HCT116 (cell line): ENCODE measurements at regions not wholly inside any gene's neighbourhood (a gene's known extent, or its start where the extent isn't known, plus 50 kb on each side); places are given as distances from the start of the nearest gene placed in this dataset.

Source experiments
- ATAC-seq: fragments of 200-7000 bp; cut with Tn5 transposase; 2 replicates; pipeline ENCODE4 v1.9.1; 2020; ENCODE audit warnings: mild to moderate bottlenecking, moderate library complexity
- BruUV-seq: library from RNA; stranded (reverse); fragments of 400-500 nt; replicated peaks from 2 replicates; lab custom pipeline; 2021; lab: Mats Ljungman, UMichigan
- CTCF ChIA-PET: fragments of 300-600 bp; sonication (Branson Sonifier 250); formaldehyde crosslinking; loops from one replicate; lab custom pipeline; 2021; ENCODE audit warnings: antibody characterized with exemption; lab: Charles Lee
- POLR2A ChIA-PET: fragments of 300-600, 350-600 bp; sonication (Branson Sonifier 250); formaldehyde crosslinking; loops from one replicate; lab custom pipeline; 2021; ENCODE audit warnings: antibody characterized with exemption; lab: Charles Lee
- RAD21 ChIA-PET, 2 experiments: fragments of 300-600 bp; sonication (Branson Sonifier 250); formaldehyde crosslinking; loops; one replicate each; lab custom pipeline; 2023; ENCODE audit warnings: low total read pairs in 2 of 2; ENCODE audit not compliant: uncharacterized antibody in 2 of 2, unreplicated experiment in 2 of 2, low non-redundant PET in 1 of 2; lab: Charles Lee
- DNase-seq: peaks from one replicate; pipeline ENCODE4 v3.0.0-alpha.2; 2010; ENCODE audit warnings: low read depth, low spot score
- H2AFZ ChIP-seq: fragments of 200-600 bp; shearing (Covaris generic), sonication (generic); 2 replicates; pipeline ENCODE4 v1.6.1; 2017; ENCODE audit warnings: low read depth, mixed run types, mixed read lengths, antibody characterized with exemption, low read length; ENCODE audit not compliant: poor library complexity, severe bottlenecking
- H3K27ac ChIP-seq: 2 replicates; pipeline ENCODE4 v1.5.1; 2012; ENCODE audit warnings: low read depth, low read length
- H3K27me3 ChIP-seq: fragments of 200-600 bp; sonication (generic); 2 replicates; pipeline ENCODE4 v1.6.1; 2016; ENCODE audit warnings: mixed run types, low read length, mixed read lengths; ENCODE audit not compliant: insufficient read depth
- H3K36me3 ChIP-seq, 2 experiments: fragments of 200-500 bp in 1 of 2; fragments of 200-600 bp in 1 of 2; sonication (Bioruptor generic) in 1 of 2; sonication (generic) in 1 of 2; 2 replicates each; pipeline versions ENCODE4 v1.5.1 to v1.6.1; 2014 to 2016; ENCODE audit warnings: low read length in 2 of 2, inconsistent platforms in 1 of 2, mixed read lengths in 1 of 2, mixed run types in 1 of 2; ENCODE audit not compliant: insufficient read depth in 2 of 2, control insufficient read depth in 1 of 2
- H3K4me1 ChIP-seq, 2 experiments: fragments of 200-600 bp in 1 of 2; sonication (generic) in 1 of 2; 2 replicates each; pipeline versions ENCODE4 v1.5.1 to v1.6.1; 2012 to 2017; ENCODE audit warnings: low read length in 2 of 2, inconsistent platforms in 1 of 2, mild to moderate bottlenecking in 1 of 2, mixed read lengths in 1 of 2, mixed run types in 1 of 2, moderate library complexity in 1 of 2; ENCODE audit not compliant: insufficient read depth in 2 of 2, control insufficient read depth in 1 of 2
- H3K4me2 ChIP-seq: fragments of 200-600 bp; sonication (generic); 2 replicates; pipeline ENCODE4 v1.6.1; 2017; ENCODE audit warnings: mixed run types, low read length, mixed read lengths
- H3K4me3 ChIP-seq, 2 experiments: fragments of 200-600 bp in 1 of 2; sonication (generic) in 1 of 2; replicated peaks in 1 of 2; 2 replicates each; pipeline ENCODE4 v1.5.1; 2011 to 2016; ENCODE audit warnings: low read length in 2 of 2, control low read depth in 1 of 2, low read depth in 1 of 2, mild to moderate bottlenecking in 1 of 2, mixed read lengths in 1 of 2, mixed run types in 1 of 2
- H3K79me2 ChIP-seq: fragments of 200-600 bp; sonication (generic); 2 replicates; pipeline ENCODE4 v1.6.1; 2017; ENCODE audit warnings: mild to moderate bottlenecking, mixed run types, low read length, moderate library complexity, mixed read lengths; ENCODE audit not compliant: insufficient read depth
- H3K9ac ChIP-seq: fragments of 200-600 bp; sonication (generic); 2 replicates; pipeline ENCODE4 v1.6.1; 2016; ENCODE audit warnings: low read length, mixed read lengths
- H3K9me2 ChIP-seq: fragments of 200-600 bp; sonication (generic), shearing (Covaris generic); 2 replicates; pipeline ENCODE4 v1.6.1; 2017; ENCODE audit warnings: mixed run types, mild to moderate bottlenecking, moderate library complexity; ENCODE audit not compliant: insufficient read depth
- H3K9me3 ChIP-seq, 2 experiments: fragments of 200-500 bp in 1 of 2; fragments of 200-600 bp in 1 of 2; sonication (Bioruptor generic) in 1 of 2; sonication (generic) in 1 of 2; 2 replicates each; pipeline ENCODE4 v1.6.1; 2014 to 2017; ENCODE audit warnings: low read length in 2 of 2, mixed read lengths in 2 of 2, inconsistent platforms in 1 of 2, low read depth in 1 of 2, mild to moderate bottlenecking in 1 of 2, mixed run types in 1 of 2, moderate library complexity in 1 of 2; ENCODE audit not compliant: control insufficient read depth in 1 of 2, insufficient read depth in 1 of 2
- H4K20me1 ChIP-seq: fragments of 200-600 bp; sonication (generic), shearing (Covaris generic); 2 replicates; pipeline ENCODE4 v1.6.1; 2017; ENCODE audit warnings: mixed run types, mild to moderate bottlenecking, moderate library complexity; ENCODE audit not compliant: insufficient read depth
- CBX3 ChIP-seq: IDR thresholded peaks from 2 replicates; pipeline ENCODE4 v1.6.1; 2012; ENCODE audit warnings: low read depth
- CEBPB ChIP-seq: IDR thresholded peaks from 2 replicates; pipeline ENCODE4 v1.6.1; 2012; ENCODE audit warnings: low read depth
- EGR1 ChIP-seq: IDR thresholded peaks from 2 replicates; pipeline ENCODE4 v1.6.1; 2012; ENCODE audit warnings: low read depth
- ELF1 ChIP-seq: IDR thresholded peaks from 2 replicates; pipeline ENCODE4 v1.6.1; 2012; ENCODE audit warnings: low read depth, borderline replicate concordance
- EZH2 ChIP-seq: fragments of 200-600 bp; sonication (generic); IDR thresholded peaks from 2 replicates; pipeline ENCODE4 v1.6.1; 2017; ENCODE audit warnings: antibody characterized with exemption, mixed run types
- FOSL1 ChIP-seq: IDR thresholded peaks from 2 replicates; pipeline ENCODE4 v1.6.1; 2012; ENCODE audit warnings: low read depth
- POLR2A ChIP-seq: IDR thresholded peaks from 2 replicates; pipeline ENCODE4 v1.7.0; 2011; ENCODE audit warnings: borderline replicate concordance; ENCODE audit not compliant: insufficient read depth, insufficient read length; ENCODE audit errors: extremely low read depth
- POLR2AphosphoS5 ChIP-seq: IDR thresholded peaks from 2 replicates; pipeline ENCODE4 v1.6.1; 2011; ENCODE audit warnings: mild to moderate bottlenecking, low read depth, low read length, moderate library complexity
- RAD21 ChIP-seq: IDR thresholded peaks from 2 replicates; pipeline ENCODE4 v1.6.1; 2012; ENCODE audit warnings: low read depth, mild to moderate bottlenecking
- SIN3A ChIP-seq: IDR thresholded peaks from 2 replicates; pipeline ENCODE4 v1.6.1; 2012; ENCODE audit warnings: low read depth
- SP1 ChIP-seq: IDR thresholded peaks from 2 replicates; pipeline ENCODE4 v1.6.1; 2012; ENCODE audit warnings: low read depth
- SRF ChIP-seq: IDR thresholded peaks from 2 replicates; pipeline ENCODE4 v1.6.1; 2012; ENCODE audit warnings: low read depth
- TCF7L2 ChIP-seq: IDR thresholded peaks from 2 replicates; pipeline ENCODE4 v1.7.0; 2011; ENCODE audit warnings: borderline replicate concordance, inconsistent platforms; ENCODE audit not compliant: insufficient read depth, insufficient read length; ENCODE audit errors: extremely low read depth
- YY1 ChIP-seq: IDR thresholded peaks from 2 replicates; pipeline ENCODE4 v1.6.1; 2011; ENCODE audit warnings: low read length, low read depth, moderate library complexity, mild to moderate bottlenecking; ENCODE audit not compliant: insufficient replicate concordance; ENCODE audit errors: extremely low read depth
- ZFX ChIP-seq: fragments of 450-650 bp; IDR thresholded peaks from 2 replicates; pipeline ENCODE4 v1.6.1; 2017
- ZNF274 ChIP-seq: fragments of 200-500 bp; sonication (Bioruptor generic); IDR thresholded peaks from 2 replicates; pipeline ENCODE4 v1.6.1; 2014; ENCODE audit warnings: mild to moderate bottlenecking, low read depth, low read length, inconsistent platforms
- intact Hi-C: fragments of 100-400 bp; cut with micrococcal nuclease; formaldehyde crosslinking; loops from 2 replicates; pipeline ENCODE4 v1.10.0; 2022
- TF ChIP-seq, protein P1 (sequence below): IDR thresholded peaks from 2 replicates; pipeline ENCODE4 v1.6.1; 2012
- TF ChIP-seq, protein P2 (sequence below), 3 experiments: fragments of 200-600 bp in 1 of 3; sonication (generic) in 1 of 3; IDR thresholded peaks in 2 of 3; conservative IDR thresholded peaks in 1 of 3; 2 replicates each; pipeline ENCODE4 v1.5.1; 2012 to 2017; ENCODE audit warnings: low read depth in 2 of 3, low read length in 2 of 3, antibody characterized with exemption in 1 of 3, borderline replicate concordance in 1 of 3, control low read depth in 1 of 3, mild to moderate bottlenecking in 1 of 3, mixed read lengths in 1 of 3, mixed run types in 1 of 3, moderate library complexity in 1 of 3; ENCODE audit not compliant: insufficient read depth in 1 of 3
- TF ChIP-seq, protein P3 (sequence below): IDR thresholded peaks from 2 replicates; pipeline ENCODE4 v1.6.1; 2012
- TF ChIP-seq, protein P4 (sequence below): IDR thresholded peaks from 2 replicates; pipeline ENCODE4 v1.6.1; 2012; ENCODE audit warnings: low read depth

DNA sequence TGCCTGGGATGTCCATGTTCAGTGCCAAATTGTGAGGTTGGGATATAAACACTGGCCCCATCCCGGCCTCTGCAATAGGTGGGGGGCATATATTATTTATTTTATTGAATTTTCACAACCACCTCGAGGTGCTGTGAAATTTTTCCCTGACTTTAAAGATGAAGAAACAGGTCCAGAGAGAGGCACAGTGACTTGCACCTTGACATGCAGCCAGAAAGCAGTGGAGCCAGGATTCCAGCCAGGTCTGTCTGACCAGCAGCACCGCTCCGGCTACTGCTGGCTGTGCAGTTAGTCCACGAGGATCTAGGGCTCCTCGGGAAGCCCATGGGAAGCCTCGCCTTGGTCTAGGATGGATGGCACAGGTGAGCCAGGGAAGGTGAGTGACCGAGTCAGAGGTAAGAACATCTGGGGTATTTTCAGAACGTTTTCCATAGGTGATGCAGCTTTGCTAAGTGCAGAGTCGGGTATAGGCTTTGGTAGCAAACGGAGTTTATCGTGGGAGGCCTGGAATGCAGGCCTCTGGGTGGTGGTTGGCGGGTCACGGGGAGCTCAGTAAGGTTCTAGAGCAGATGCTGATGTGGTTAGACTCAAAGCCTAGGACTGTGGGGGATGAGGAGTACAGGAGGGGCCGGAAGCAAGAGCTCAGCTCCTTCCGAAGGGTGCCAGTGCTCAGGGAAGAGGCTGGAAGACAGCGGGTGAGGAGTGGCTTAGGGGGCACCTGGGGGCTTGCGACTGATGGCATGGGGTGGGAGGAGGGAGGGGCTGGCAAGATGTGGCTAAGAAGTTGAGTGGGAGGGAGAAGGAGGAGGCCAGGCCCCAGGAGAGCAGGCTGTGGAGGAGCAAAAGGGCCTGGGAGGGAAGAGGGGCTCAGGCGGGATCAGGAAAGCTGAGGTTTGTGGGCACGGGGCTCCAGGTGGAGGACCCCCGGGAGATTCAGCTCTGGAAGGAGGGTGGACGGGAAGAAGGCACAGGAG is 107.7 kb upstream of the LRPAP1 start:
- DNase-seq (no peak), ATAC-seq (no peak)
- BruUV-seq: no TSS peak
- TF ChIP-seq ZNF274: no peak
- TF ChIP-seq CBX3: no peak
- TF ChIP-seq RAD21: no peak
- no peak for TF ChIP-seq ZFX
- TF ChIP-seq TCF7L2: no peak
- no peak for TF ChIP-seq FOSL1
- no peak for TF ChIP-seq SP1
- no peak for TF ChIP-seq POLR2A
- TF ChIP-seq YY1: no peak
- TF ChIP-seq EGR1: no peak
- TF ChIP-seq, protein P1, sequence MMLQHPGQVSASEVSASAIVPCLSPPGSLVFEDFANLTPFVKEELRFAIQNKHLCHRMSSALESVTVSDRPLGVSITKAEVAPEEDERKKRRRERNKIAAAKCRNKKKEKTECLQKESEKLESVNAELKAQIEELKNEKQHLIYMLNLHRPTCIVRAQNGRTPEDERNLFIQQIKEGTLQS: no peak
- TF ChIP-seq POLR2AphosphoS5: no peak
- TF ChIP-seq, protein P2, sequence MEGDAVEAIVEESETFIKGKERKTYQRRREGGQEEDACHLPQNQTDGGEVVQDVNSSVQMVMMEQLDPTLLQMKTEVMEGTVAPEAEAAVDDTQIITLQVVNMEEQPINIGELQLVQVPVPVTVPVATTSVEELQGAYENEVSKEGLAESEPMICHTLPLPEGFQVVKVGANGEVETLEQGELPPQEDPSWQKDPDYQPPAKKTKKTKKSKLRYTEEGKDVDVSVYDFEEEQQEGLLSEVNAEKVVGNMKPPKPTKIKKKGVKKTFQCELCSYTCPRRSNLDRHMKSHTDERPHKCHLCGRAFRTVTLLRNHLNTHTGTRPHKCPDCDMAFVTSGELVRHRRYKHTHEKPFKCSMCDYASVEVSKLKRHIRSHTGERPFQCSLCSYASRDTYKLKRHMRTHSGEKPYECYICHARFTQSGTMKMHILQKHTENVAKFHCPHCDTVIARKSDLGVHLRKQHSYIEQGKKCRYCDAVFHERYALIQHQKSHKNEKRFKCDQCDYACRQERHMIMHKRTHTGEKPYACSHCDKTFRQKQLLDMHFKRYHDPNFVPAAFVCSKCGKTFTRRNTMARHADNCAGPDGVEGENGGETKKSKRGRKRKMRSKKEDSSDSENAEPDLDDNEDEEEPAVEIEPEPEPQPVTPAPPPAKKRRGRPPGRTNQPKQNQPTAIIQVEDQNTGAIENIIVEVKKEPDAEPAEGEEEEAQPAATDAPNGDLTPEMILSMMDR (IDR thresholded peaks at IDR 0.05 in 2 of 3, conservative IDR thresholded peaks at IDR 0.05 in 1 of 3; ENCODE audit: borderline replicate concordance in 1 of 3, insufficient read depth in 1 of 3, low read depth in 2 of 3, low read length in 2 of 3): no peak
- TF ChIP-seq, protein P3, sequence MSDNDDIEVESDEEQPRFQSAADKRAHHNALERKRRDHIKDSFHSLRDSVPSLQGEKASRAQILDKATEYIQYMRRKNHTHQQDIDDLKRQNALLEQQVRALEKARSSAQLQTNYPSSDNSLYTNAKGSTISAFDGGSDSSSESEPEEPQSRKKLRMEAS: no peak
- TF ChIP-seq EZH2: no peak
- TF ChIP-seq SRF: no peak
- no peak for TF ChIP-seq CEBPB
- TF ChIP-seq, protein P4, sequence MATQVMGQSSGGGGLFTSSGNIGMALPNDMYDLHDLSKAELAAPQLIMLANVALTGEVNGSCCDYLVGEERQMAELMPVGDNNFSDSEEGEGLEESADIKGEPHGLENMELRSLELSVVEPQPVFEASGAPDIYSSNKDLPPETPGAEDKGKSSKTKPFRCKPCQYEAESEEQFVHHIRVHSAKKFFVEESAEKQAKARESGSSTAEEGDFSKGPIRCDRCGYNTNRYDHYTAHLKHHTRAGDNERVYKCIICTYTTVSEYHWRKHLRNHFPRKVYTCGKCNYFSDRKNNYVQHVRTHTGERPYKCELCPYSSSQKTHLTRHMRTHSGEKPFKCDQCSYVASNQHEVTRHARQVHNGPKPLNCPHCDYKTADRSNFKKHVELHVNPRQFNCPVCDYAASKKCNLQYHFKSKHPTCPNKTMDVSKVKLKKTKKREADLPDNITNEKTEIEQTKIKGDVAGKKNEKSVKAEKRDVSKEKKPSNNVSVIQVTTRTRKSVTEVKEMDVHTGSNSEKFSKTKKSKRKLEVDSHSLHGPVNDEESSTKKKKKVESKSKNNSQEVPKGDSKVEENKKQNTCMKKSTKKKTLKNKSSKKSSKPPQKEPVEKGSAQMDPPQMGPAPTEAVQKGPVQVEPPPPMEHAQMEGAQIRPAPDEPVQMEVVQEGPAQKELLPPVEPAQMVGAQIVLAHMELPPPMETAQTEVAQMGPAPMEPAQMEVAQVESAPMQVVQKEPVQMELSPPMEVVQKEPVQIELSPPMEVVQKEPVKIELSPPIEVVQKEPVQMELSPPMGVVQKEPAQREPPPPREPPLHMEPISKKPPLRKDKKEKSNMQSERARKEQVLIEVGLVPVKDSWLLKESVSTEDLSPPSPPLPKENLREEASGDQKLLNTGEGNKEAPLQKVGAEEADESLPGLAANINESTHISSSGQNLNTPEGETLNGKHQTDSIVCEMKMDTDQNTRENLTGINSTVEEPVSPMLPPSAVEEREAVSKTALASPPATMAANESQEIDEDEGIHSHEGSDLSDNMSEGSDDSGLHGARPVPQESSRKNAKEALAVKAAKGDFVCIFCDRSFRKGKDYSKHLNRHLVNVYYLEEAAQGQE: no peak
- no peak for TF ChIP-seq ELF1
- TF ChIP-seq SIN3A: no peak
- Histone ChIP-seq H3K9ac (no peak overlapping the region), H4K20me1 (no peaks in the 10 kb centered on the region), H3K4me3 (no peak overlapping the region), H3K27ac (no peak overlapping the region), H3K36me3 (no peaks in the 10 kb centered on the region), H2AFZ (no peak overlapping the region), H3K9me2 (no peaks in the 10 kb centered on the region), H3K9me3 (no peaks in the 10 kb centered on the region), H3K27me3 (no peaks in the 10 kb centered on the region), H3K79me2 (no peaks in the 10 kb centered on the region), H3K4me1 (peaks cover 6 to 13% of the 10 kb centered on the region in 2 experiments; a peak in 3 of 4 replicates), H3K4me2 (no peak overlapping the region)
- ChIA-PET CTCF (no interaction called here), RAD21 (no interaction called here), POLR2A (no interaction called here)
- intact Hi-C loops: no loop called here
